GM12878 (cell line): ENCODE measurements at regions not wholly inside any gene's neighbourhood (a gene's known extent, or its start where the extent isn't known, plus 50 kb on each side); places are given as distances from the start of the nearest gene placed in this dataset.

Experiments used
- BCL11A ChIP-seq: IDR thresholded peaks from 2 replicates; pipeline ENCODE4 v1.6.1; 2011; ENCODE audit warnings: low read depth, low read length
- CBX5 ChIP-seq: sonication (generic); IDR thresholded peaks from 2 replicates; pipeline ENCODE4 v1.6.1; 2016; ENCODE audit warnings: low read depth, moderate library complexity, mild to moderate bottlenecking, inconsistent platforms
- FOS ChIP-seq: IDR thresholded peaks from 3 replicates; pipeline ENCODE4 v1.6.1; 2011; ENCODE audit warnings: borderline replicate concordance; ENCODE audit not compliant: insufficient read length; ENCODE audit errors: extremely low read depth
- GABPA ChIP-seq: IDR thresholded peaks from 2 replicates; pipeline ENCODE4 v1.6.1; 2014; ENCODE audit warnings: antibody characterized with exemption, low read depth, mild to moderate bottlenecking, inconsistent platforms
- RAD21 ChIP-seq: IDR thresholded peaks from 2 replicates; pipeline ENCODE4 v1.6.1; 2011; ENCODE audit warnings: mild to moderate bottlenecking, low read depth, low read length, moderate library complexity; ENCODE audit not compliant: insufficient read depth
- SUZ12 ChIP-seq: fragments of 200-600 bp; sonication (generic); IDR thresholded peaks from one replicate; pipeline ENCODE4 v1.6.1; 2018; ENCODE audit warnings: antibody characterized with exemption, mild to moderate bottlenecking; ENCODE audit not compliant: unreplicated experiment
- TF ChIP-seq, protein P1 (sequence below): fragments of 450-650 bp; IDR thresholded peaks from 2 replicates; pipeline ENCODE4 v1.6.1; 2014; ENCODE audit warnings: mild to moderate bottlenecking
- TF ChIP-seq, protein P2 (sequence below): IDR thresholded peaks from 2 replicates; pipeline ENCODE4 v1.6.1; 2012; ENCODE audit warnings: low read length, inconsistent platforms
- TF ChIP-seq, protein P3 (sequence below), 3 experiments: IDR thresholded peaks in 2 of 3; conservative IDR thresholded peaks in 1 of 3; 2 replicates each; pipeline ENCODE4 v1.5.1; 2011; ENCODE audit warnings: low read depth in 3 of 3, low read length in 3 of 3, mild to moderate bottlenecking in 3 of 3, control low read depth in 2 of 3, moderate library complexity in 2 of 3, inconsistent platforms in 1 of 3, mixed read lengths in 1 of 3; ENCODE audit not compliant: control insufficient read depth in 2 of 3, insufficient read depth in 1 of 3; ENCODE audit errors: extremely low read depth in 1 of 3

DNA sequence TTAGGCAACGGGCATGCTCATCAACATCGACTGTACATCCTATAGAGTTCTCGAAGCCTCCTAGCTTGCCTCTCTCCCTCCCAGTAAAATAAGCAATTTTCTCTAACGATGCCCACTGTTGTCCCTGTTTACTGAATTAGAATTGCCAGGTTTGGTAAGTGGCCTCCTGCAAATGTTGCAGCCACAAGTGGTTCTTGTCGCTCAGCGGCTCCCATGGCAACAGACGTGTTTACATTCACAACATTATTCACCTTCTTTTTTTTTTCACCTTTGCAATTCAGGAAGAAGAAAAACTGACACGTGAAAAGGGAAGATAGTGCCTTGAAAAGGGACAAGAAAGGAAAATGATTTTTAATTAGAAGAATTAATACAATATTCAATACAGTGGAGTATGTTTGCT lies 100.9 kb upstream of the PKP2 start:
- TF ChIP-seq, protein P1, sequence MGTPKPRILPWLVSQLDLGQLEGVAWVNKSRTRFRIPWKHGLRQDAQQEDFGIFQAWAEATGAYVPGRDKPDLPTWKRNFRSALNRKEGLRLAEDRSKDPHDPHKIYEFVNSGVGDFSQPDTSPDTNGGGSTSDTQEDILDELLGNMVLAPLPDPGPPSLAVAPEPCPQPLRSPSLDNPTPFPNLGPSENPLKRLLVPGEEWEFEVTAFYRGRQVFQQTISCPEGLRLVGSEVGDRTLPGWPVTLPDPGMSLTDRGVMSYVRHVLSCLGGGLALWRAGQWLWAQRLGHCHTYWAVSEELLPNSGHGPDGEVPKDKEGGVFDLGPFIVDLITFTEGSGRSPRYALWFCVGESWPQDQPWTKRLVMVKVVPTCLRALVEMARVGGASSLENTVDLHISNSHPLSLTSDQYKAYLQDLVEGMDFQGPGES = no peak
- no peak for TF ChIP-seq RAD21
- TF ChIP-seq, protein P2, sequence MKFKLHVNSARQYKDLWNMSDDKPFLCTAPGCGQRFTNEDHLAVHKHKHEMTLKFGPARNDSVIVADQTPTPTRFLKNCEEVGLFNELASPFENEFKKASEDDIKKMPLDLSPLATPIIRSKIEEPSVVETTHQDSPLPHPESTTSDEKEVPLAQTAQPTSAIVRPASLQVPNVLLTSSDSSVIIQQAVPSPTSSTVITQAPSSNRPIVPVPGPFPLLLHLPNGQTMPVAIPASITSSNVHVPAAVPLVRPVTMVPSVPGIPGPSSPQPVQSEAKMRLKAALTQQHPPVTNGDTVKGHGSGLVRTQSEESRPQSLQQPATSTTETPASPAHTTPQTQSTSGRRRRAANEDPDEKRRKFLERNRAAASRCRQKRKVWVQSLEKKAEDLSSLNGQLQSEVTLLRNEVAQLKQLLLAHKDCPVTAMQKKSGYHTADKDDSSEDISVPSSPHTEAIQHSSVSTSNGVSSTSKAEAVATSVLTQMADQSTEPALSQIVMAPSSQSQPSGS = no peak
- TF ChIP-seq, protein P3, sequence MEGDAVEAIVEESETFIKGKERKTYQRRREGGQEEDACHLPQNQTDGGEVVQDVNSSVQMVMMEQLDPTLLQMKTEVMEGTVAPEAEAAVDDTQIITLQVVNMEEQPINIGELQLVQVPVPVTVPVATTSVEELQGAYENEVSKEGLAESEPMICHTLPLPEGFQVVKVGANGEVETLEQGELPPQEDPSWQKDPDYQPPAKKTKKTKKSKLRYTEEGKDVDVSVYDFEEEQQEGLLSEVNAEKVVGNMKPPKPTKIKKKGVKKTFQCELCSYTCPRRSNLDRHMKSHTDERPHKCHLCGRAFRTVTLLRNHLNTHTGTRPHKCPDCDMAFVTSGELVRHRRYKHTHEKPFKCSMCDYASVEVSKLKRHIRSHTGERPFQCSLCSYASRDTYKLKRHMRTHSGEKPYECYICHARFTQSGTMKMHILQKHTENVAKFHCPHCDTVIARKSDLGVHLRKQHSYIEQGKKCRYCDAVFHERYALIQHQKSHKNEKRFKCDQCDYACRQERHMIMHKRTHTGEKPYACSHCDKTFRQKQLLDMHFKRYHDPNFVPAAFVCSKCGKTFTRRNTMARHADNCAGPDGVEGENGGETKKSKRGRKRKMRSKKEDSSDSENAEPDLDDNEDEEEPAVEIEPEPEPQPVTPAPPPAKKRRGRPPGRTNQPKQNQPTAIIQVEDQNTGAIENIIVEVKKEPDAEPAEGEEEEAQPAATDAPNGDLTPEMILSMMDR (IDR thresholded peaks at IDR 0.05 in 2 of 3, conservative IDR thresholded peaks at IDR 0.05 in 1 of 3; ENCODE audit: control insufficient read depth in 2 of 3, extremely low read depth in 1 of 3, insufficient read depth in 1 of 3, low read depth in 3 of 3, low read length in 3 of 3) = no peak
- TF ChIP-seq CBX5 = no peak
- no peak for TF ChIP-seq BCL11A
- TF ChIP-seq FOS = no peak
- TF ChIP-seq SUZ12 = no peak
- TF ChIP-seq GABPA = no peak
